Muscle of leg (tissue), 3 donors: ENCODE measurements at regions not wholly inside any gene's neighbourhood (a gene's known extent, or its start where the extent isn't known, plus 50 kb on each side); places are given as distances from the start of the nearest gene placed in this dataset.

Experiments
- DNase-seq: peaks from one replicate; pipeline ENCODE4 v3.0.0; 2013
- H3K27ac ChIP-seq: one replicate; pipeline ENCODE4 v1.5.1; 2013; ENCODE audit warnings: mild to moderate bottlenecking, low read length, control low read depth
- H3K27me3 ChIP-seq: one replicate; pipeline ENCODE4 v1.6.1; 2013; ENCODE audit warnings: low read length; ENCODE audit not compliant: control insufficient read depth, insufficient read depth
- H3K36me3 ChIP-seq: one replicate; pipeline ENCODE4 v1.6.1; 2013; ENCODE audit warnings: low read length; ENCODE audit not compliant: control insufficient read depth, insufficient read depth
- H3K4me1 ChIP-seq: one replicate; pipeline ENCODE4 v1.6.1; 2013; ENCODE audit warnings: low read length; ENCODE audit not compliant: control insufficient read depth, insufficient read depth
- H3K4me3 ChIP-seq: one replicate; pipeline ENCODE4 v1.5.1; 2013; ENCODE audit warnings: low read length, control low read depth
- H3K9me3 ChIP-seq: replicated peaks from 2 replicates; pipeline ENCODE4 v1.6.1; 2013; ENCODE audit warnings: low read depth, low read length; ENCODE audit not compliant: control insufficient read depth
- WGBS: methylation state at CpG from one replicate; pipeline ENCODE4 v1.1.5; 2013; ENCODE audit warnings: missing lambda C conversion rate; ENCODE audit not compliant: insufficient coverage; 5-methylcytosine and 5-hydroxymethylcytosine counted together

- Histone ChIP-seq H3K9me3 (no peaks in the 10 kb centered on the region), H3K27me3 (no peaks in the 10 kb centered on the region), H3K4me3 (no peak overlapping the region), H3K4me1 (no peaks in the 10 kb centered on the region), H3K36me3 (no peaks in the 10 kb centered on the region), H3K27ac (no peak overlapping the region)
- DNase-seq, result no peak
- WGBS, result 94% methylated on average over 2 of the region's 2 CpGs
Observed at GRCh38 chr2:138395565-138396306, 105.8 kb upstream of the SPOPL start.

- H3K36me3 ChIP-seq, result no peaks in the 10 kb centered on the region
- H3K27ac ChIP-seq, result no peak overlapping the region
- H3K4me1 ChIP-seq, result no peaks in the 10 kb centered on the region
- H3K27me3 ChIP-seq, result no peaks in the 10 kb centered on the region
- DNase-seq, result no peak
- peaks cover 2% of the 10 kb centered on the region for H3K9me3 ChIP-seq
- 100% methylated on average over 2 of the region's 3 CpGs for WGBS
- no peak overlapping the region for H3K4me3 ChIP-seq
Observed at GRCh38 chr2:138396843-138397242, 104.7 kb upstream of the SPOPL start.

GRCh38 chr2:138403431-138403927 lies 98.1 kb upstream of the SPOPL start:
- Histone ChIP-seq H3K36me3 (no peaks in the 10 kb centered on the region), H3K4me1 (no peaks in the 10 kb centered on the region), H3K4me3 (no peak overlapping the region), H3K9me3 (peaks cover 2% of the 10 kb centered on the region), H3K27ac (no peak overlapping the region), H3K27me3 (no peaks in the 10 kb centered on the region)
- WGBS, result no CpG with 5 or more reads among the region's 5 CpGs
- DNase-seq, result no peak

GRCh38 chr2:138414014-138414413 lies 87.6 kb upstream of the SPOPL start:
- H3K9me3 ChIP-seq, result peaks cover 17% of the 10 kb centered on the region
- WGBS, result no CpG with 5 or more reads among the region's 1 CpG
- no peak overlapping the region for H3K4me3 ChIP-seq
- no peaks in the 10 kb centered on the region for H3K4me1 ChIP-seq
- H3K27me3 ChIP-seq, result no peaks in the 10 kb centered on the region
- DNase-seq, result no peak
- no peaks in the 10 kb centered on the region for H3K36me3 ChIP-seq
- no peak overlapping the region for H3K27ac ChIP-seq

GRCh38 chr2:138415985-138416384 lies 85.6 kb upstream of the SPOPL start:
- no peak overlapping the region for H3K27ac ChIP-seq
- no CpG with 5 or more reads among the region's 5 CpGs for WGBS
- H3K4me1 ChIP-seq, result no peaks in the 10 kb centered on the region
- H3K4me3 ChIP-seq, result no peak overlapping the region
- H3K36me3 ChIP-seq, result no peaks in the 10 kb centered on the region
- no peaks in the 10 kb centered on the region for H3K27me3 ChIP-seq
- H3K9me3 ChIP-seq, result peaks cover 17% of the 10 kb centered on the region
- DNase-seq, result no peak

- DNase-seq, result no peak
- no peaks in the 10 kb centered on the region for H3K27me3 ChIP-seq
- peaks cover 2% of the 10 kb centered on the region for H3K4me1 ChIP-seq
- H3K4me3 ChIP-seq, result no peak overlapping the region
- H3K36me3 ChIP-seq, result no peaks in the 10 kb centered on the region
- H3K9me3 ChIP-seq, result peaks cover 6% of the 10 kb centered on the region
- WGBS, result no CpG with 5 or more reads among the region's 2 CpGs
- no peak overlapping the region for H3K27ac ChIP-seq
Observed at GRCh38 chr2:138418453-138418852, 83.1 kb upstream of the SPOPL start.

GRCh38 chr2:138421315-138421970 lies 80.1 kb upstream of the SPOPL start:
- WGBS, result no CpG with 5 or more reads among the region's 3 CpGs
- Histone ChIP-seq H3K36me3 (no peaks in the 10 kb centered on the region), H3K27me3 (no peaks in the 10 kb centered on the region), H3K4me1 (peaks cover 2% of the 10 kb centered on the region), H3K27ac (no peak overlapping the region), H3K9me3 (no peaks in the 10 kb centered on the region), H3K4me3 (no peak overlapping the region)
- no peak for DNase-seq

- H3K9me3 ChIP-seq, result peaks cover 2% of the 10 kb centered on the region
- DNase-seq, result peak; percentile 20
- no peaks in the 10 kb centered on the region for H3K36me3 ChIP-seq
- H3K27ac ChIP-seq, result no peak overlapping the region
- no peak overlapping the region for H3K4me3 ChIP-seq
- peaks cover 2% of the 10 kb centered on the region for H3K4me1 ChIP-seq
- no peaks in the 10 kb centered on the region for H3K27me3 ChIP-seq
Observed at GRCh38 chr2:138421971-138422335, 79.6 kb upstream of the SPOPL start.

GRCh38 chr2:138423198-138423597 lies 78.4 kb upstream of the SPOPL start:
- H3K27me3 ChIP-seq, result no peaks in the 10 kb centered on the region
- peaks cover 2% of the 10 kb centered on the region for H3K4me1 ChIP-seq
- H3K9me3 ChIP-seq, result peaks cover 3% of the 10 kb centered on the region
- no peaks in the 10 kb centered on the region for H3K36me3 ChIP-seq
- H3K4me3 ChIP-seq, result no peak overlapping the region
- DNase-seq, result no peak
- no peak overlapping the region for H3K27ac ChIP-seq
- no CpG with 5 or more reads among the region's 2 CpGs for WGBS

GRCh38 chr2:138423745-138424144 lies 77.8 kb upstream of the SPOPL start:
- H3K9me3 ChIP-seq, result peaks cover 3% of the 10 kb centered on the region
- no CpG with 5 or more reads among the region's 1 CpG for WGBS
- H3K4me1 ChIP-seq, result peaks cover 2% of the 10 kb centered on the region
- H3K27ac ChIP-seq, result no peak overlapping the region
- no peaks in the 10 kb centered on the region for H3K27me3 ChIP-seq
- DNase-seq, result no peak
- H3K4me3 ChIP-seq, result no peak overlapping the region
- H3K36me3 ChIP-seq, result no peaks in the 10 kb centered on the region
